Stimulated activated CD4-positive, alpha-beta T cell treated with anti-CD3 and anti-CD28 coated beads, Interleukin-12 subunit alpha, Interleukin-12 subunit beta, amount 100 ng/mL, for 48 hours (primary cell): ENCODE measurements at regions not wholly inside any gene's neighbourhood (a gene's known extent, or its start where the extent isn't known, plus 50 kb on each side); places are given as distances from the start of the nearest gene placed in this dataset.

Source experiments
- DNase-seq, 3 donors: peaks; one replicate each; pipeline ENCODE4 v3.0.0-alpha.2; 2020; ENCODE audit warnings: low read depth in 2 of 3, low spot score in 1 of 3

- no peak for DNase-seq
These were observed 161.5 kb upstream of the VASH1 start for GRCh38 chr14:76599559-76600287.

- no peak for DNase-seq
These were observed 157.6 kb upstream of the VASH1 start for GRCh38 chr14:76603713-76604112.

- no peak for DNase-seq
These were observed 153.8 kb upstream of the VASH1 start for GRCh38 chr14:76607510-76607909.

- DNase-seq, result no peak
These were observed 148.6 kb upstream of the VASH1 start for GRCh38 chr14:76612654-76613053.

- no peak for DNase-seq
These were observed 147.7 kb upstream of the VASH1 start for GRCh38 chr14:76613616-76614015.

GRCh38 chr14:76615331-76615730 lies 145.9 kb upstream of the VASH1 start:
- DNase-seq, result no peak

- DNase-seq, result no peak
These were observed 143.8 kb upstream of the VASH1 start for GRCh38 chr14:76617440-76617839.

GRCh38 chr14:76636602-76637001 lies 124.7 kb upstream of the VASH1 start:
- DNase-seq, result no peak

- no peak for DNase-seq
These were observed 122.4 kb upstream of the VASH1 start for GRCh38 chr14:76638841-76639240.

GRCh38 chr14:76639606-76640229 lies 121.5 kb upstream of the VASH1 start:
- no peak for DNase-seq

- no peak for DNase-seq
These were observed 120.3 kb upstream of the VASH1 start for GRCh38 chr14:76640923-76641395.

GRCh38 chr14:76641541-76641940 lies 119.7 kb upstream of the VASH1 start:
- no peak for DNase-seq

GRCh38 chr14:76643887-76644286 lies 117.4 kb upstream of the VASH1 start:
- DNase-seq, result no peak

GRCh38 chr14:76644855-76645518 lies 116.3 kb upstream of the VASH1 start:
- no peak for DNase-seq

- DNase-seq, result peak in 1 of 3 donors; percentile 24
These were observed 113.5 kb upstream of the VASH1 start for GRCh38 chr14:76647697-76648298.

- DNase-seq, result no peak
These were observed 109.7 kb upstream of the VASH1 start for GRCh38 chr14:76651410-76652055.

GRCh38 chr14:76653875-76654572 lies 107.2 kb upstream of the VASH1 start:
- no peak for DNase-seq

- no peak for DNase-seq
These were observed 106.6 kb upstream of the VASH1 start for GRCh38 chr14:76654573-76655108.

GRCh38 chr14:76655331-76655730 lies 105.9 kb upstream of the VASH1 start:
- no peak for DNase-seq

- no peak for DNase-seq
These were observed 104.7 kb upstream of the VASH1 start for GRCh38 chr14:76656592-76656991.
